ENCODE measurements at regions not wholly inside any gene's neighbourhood (a gene's known extent, or its start where the extent isn't known, plus 50 kb on each side); places are given as distances from the start of the nearest gene placed in this dataset.

DNA sequence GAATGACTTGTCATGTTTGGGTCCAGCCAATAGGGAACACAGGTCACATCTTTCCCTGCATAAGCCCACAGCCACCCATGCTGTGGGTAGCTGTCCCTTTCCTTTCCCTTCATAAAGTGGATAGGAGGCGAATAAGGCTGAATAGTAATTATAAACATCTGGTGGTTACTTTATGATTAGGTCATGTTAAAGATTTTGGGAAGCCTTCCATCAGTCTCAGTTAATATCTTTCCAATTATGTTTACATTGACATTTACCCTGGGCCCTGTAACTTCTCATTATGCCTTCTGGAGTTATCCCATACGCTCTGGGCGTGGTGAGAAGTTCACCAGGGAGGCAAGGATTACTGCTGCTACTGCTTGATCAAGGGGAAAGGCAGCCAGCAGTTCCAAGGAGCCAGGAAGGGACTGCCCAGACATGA lies 197.2 kb downstream of the HLX start:
- no peak overlapping the region for H3K27ac ChIP-seq
- peaks cover 6% of the 10 kb centered on the region for H3K9me3 ChIP-seq (ENCODE audit: severe bottlenecking)
- no peak overlapping the region for H3K4me3 ChIP-seq (ENCODE audit: low read depth, low read length)
- no peaks in the 10 kb centered on the region for H3K27me3 ChIP-seq (ENCODE audit: insufficient read depth, low read depth, severe bottlenecking)
- DNase-seq, result no peak
- TF ChIP-seq, protein P1, sequence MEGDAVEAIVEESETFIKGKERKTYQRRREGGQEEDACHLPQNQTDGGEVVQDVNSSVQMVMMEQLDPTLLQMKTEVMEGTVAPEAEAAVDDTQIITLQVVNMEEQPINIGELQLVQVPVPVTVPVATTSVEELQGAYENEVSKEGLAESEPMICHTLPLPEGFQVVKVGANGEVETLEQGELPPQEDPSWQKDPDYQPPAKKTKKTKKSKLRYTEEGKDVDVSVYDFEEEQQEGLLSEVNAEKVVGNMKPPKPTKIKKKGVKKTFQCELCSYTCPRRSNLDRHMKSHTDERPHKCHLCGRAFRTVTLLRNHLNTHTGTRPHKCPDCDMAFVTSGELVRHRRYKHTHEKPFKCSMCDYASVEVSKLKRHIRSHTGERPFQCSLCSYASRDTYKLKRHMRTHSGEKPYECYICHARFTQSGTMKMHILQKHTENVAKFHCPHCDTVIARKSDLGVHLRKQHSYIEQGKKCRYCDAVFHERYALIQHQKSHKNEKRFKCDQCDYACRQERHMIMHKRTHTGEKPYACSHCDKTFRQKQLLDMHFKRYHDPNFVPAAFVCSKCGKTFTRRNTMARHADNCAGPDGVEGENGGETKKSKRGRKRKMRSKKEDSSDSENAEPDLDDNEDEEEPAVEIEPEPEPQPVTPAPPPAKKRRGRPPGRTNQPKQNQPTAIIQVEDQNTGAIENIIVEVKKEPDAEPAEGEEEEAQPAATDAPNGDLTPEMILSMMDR (IDR thresholded peaks at IDR 0.05; ENCODE audit: low read depth, low read length), result no peak
- H3K36me3 ChIP-seq, result no peaks in the 10 kb centered on the region

DNA sequence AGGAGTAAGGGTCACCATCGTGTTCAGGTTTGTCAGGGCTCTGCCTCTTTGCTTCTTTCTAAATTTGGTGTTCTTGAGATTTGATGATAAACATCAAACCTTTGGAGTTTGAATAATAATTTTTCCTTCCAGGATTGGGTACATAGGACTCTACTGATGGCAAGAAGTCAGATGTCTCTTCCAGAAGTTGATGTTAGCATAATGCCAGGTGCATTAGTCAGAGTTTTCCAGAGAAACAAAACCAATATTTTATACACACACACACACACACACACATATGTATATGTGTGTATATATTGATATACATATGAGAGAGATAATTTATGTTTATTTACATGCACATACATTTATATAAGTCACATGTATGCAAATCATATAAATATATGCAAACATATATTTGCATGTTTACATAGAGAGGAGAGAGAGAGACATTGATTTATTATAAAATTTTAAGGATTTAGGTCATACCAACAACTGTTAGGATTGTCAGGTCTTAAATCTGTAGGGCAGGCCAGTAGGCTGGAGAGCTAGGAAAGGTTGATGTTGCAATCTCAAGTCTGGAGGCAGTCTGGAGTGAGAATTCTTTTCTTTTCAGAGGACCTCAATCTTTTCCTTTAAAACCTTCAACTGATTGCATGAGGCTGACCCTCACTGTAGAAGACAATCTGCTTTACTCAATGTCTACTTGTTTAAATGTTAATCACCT lies 199.2 kb downstream of the HLX start:
- Histone ChIP-seq H3K27ac (no peak overlapping the region), H3K4me3 (ENCODE audit: low read depth, low read length) (no peak overlapping the region), H3K27me3 (ENCODE audit: insufficient read depth, low read depth, severe bottlenecking) (no peaks in the 10 kb centered on the region), H3K36me3 (no peaks in the 10 kb centered on the region), H3K9me3 (ENCODE audit: severe bottlenecking) (peaks cover 6% of the 10 kb centered on the region)
- DNase-seq, result no peak
- TF ChIP-seq, protein P1 (IDR thresholded peaks at IDR 0.05; ENCODE audit: low read depth, low read length), result no peak

DNA sequence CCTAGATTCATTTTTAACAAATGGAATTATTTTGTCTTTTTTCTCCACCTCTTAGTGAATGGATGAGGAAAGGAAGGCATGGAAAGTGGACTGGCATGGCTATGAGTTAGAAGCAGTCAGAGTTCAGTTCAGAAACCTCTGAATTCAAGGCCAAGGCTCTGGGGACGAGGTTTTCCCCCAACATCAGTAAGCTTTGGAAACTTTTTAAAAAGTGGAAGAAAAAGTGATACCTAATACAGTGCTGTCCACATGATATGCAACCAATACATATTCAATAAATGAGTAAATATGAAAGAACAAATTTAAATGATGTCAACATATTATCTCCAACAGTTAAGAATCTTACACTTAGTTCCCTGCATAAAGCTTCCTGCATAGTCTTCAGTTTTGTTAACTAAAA lies 204.7 kb downstream of the HLX start:
- no peaks in the 10 kb centered on the region for H3K27me3 ChIP-seq (ENCODE audit: insufficient read depth, low read depth, severe bottlenecking)
- no peak for DNase-seq
- H3K9me3 ChIP-seq (ENCODE audit: severe bottlenecking), result no peaks in the 10 kb centered on the region
- TF ChIP-seq, protein P1 (IDR thresholded peaks at IDR 0.05; ENCODE audit: low read depth, low read length), result no peak
- no peak overlapping the region for H3K4me3 ChIP-seq (ENCODE audit: low read depth, low read length)
- no peaks in the 10 kb centered on the region for H3K36me3 ChIP-seq
- no peak overlapping the region for H3K27ac ChIP-seq

DNA sequence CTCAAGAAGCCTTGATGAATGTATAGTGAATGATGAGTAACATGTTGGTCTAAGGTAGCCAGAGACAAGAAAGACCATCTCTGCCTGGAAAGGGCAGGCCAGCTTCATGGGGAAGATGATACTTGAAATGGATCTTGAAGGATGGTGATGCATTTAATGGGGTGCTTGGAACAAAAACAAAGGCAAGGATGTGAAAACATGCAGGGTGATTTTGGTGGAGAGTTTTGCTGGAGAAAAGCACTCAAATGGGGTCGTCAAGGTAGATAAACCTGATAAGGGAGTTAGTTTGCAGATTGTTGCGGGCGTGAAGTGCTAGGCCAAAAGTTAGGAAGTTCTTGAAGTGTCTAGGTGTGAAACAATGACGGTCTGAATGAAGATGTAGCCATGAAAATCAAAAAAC lies 205.4 kb downstream of the HLX start:
- DNase-seq, result no peak
- Histone ChIP-seq H3K27ac (no peak overlapping the region), H3K4me3 (ENCODE audit: low read depth, low read length) (no peak overlapping the region), H3K36me3 (no peaks in the 10 kb centered on the region), H3K27me3 (ENCODE audit: insufficient read depth, low read depth, severe bottlenecking) (no peaks in the 10 kb centered on the region), H3K9me3 (ENCODE audit: severe bottlenecking) (no peaks in the 10 kb centered on the region)
- TF ChIP-seq, protein P1 (IDR thresholded peaks at IDR 0.05; ENCODE audit: low read depth, low read length), result no peak

DNA sequence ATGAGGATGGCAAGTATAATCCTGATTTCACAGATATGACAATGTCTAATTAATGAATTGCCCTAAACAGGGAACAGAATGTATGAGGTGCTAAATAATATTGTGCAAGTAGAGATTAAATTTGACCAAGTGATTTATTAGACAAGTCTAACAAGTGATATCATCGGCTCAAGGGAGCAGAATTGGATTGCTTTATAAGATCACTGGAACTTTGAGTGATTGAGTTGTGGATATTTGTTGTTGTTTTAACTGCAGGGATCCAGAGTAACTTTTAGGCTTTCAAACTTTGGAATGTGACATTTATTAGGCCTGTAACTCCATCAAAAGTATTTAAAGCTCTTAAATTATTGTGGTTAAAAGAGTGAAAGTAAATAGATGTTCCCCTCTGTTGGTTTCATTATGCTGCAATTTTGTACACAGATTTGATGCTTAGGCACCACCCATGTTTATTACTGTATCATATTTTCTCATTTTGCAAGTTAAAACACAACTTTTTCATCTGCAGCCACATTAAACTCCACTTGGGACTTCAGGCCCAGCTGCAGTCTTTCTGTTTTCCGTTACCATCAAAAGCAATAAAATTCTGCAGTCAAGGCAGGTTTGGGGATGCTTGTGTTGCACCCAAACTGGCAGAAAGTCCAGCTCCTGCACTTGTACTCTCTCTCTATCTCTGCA lies 206.6 kb downstream of the HLX start:
- TF ChIP-seq, protein P1 (IDR thresholded peaks at IDR 0.05; ENCODE audit: low read depth, low read length), result no peak
- H3K4me3 ChIP-seq (ENCODE audit: low read depth, low read length), result no peak overlapping the region

More for the DNA sequence above, 206.6 kb downstream of the HLX start:
- H3K36me3 ChIP-seq, result no peaks in the 10 kb centered on the region
- H3K9me3 ChIP-seq (ENCODE audit: severe bottlenecking), result no peaks in the 10 kb centered on the region
- no peaks in the 10 kb centered on the region for H3K27me3 ChIP-seq (ENCODE audit: insufficient read depth, low read depth, severe bottlenecking)
- DNase-seq, result no peak
- H3K27ac ChIP-seq, result no peak overlapping the region
